H1 (cell line): ENCODE measurements at regions not wholly inside any gene's neighbourhood (a gene's known extent, or its start where the extent isn't known, plus 50 kb on each side); places are given as distances from the start of the nearest gene placed in this dataset.

Experiments
- CTCF ChIA-PET: fragments of 300-600 bp; sonication (Branson Sonifier 250); formaldehyde crosslinking; loops from one replicate; lab custom pipeline; 2021; ENCODE audit not compliant: partially characterized antibody; lab: Charles Lee
- POLR2A ChIA-PET: fragments of 300-600 bp; sonication (Branson Sonifier 250); formaldehyde crosslinking; loops from one replicate; lab custom pipeline; 2021; ENCODE audit warnings: inconsistent platforms; ENCODE audit not compliant: partially characterized antibody; lab: Charles Lee
- DNase-seq, 2 experiments: peaks; one replicate each; pipeline versions ENCODE4 v3.0.0 to v3.0.0-alpha.2; 2010 to 2022; ENCODE audit warnings: low spot score in 2 of 2, low read depth in 1 of 2, mixed read lengths in 1 of 2
- FAIRE-seq: peaks from 2 replicates; lab custom pipeline; 2011; peaks lifted over from hg19 to GRCh38; lab: Jason Lieb, UNC
- H2AFZ ChIP-seq: 2 replicates; pipeline ENCODE4 v1.8.1; 2012; ENCODE audit warnings: low read length, inconsistent platforms
- H2AK5ac ChIP-seq: 2 replicates; pipeline ENCODE4 v1.6.1; 2013; ENCODE audit warnings: low read depth, low read length
- H2BK120ac ChIP-seq: replicated peaks from 2 replicates; pipeline ENCODE3; 2013; ENCODE audit warnings: low read depth, low read length, inconsistent platforms
- H2BK12ac ChIP-seq: 2 replicates; pipeline ENCODE4 v1.6.1; 2013; ENCODE audit warnings: low read depth, low read length
- H2BK15ac ChIP-seq: 2 replicates; pipeline ENCODE4 v1.6.1; 2013; ENCODE audit warnings: low read length
- H2BK20ac ChIP-seq: 2 replicates; pipeline ENCODE4 v1.6.1; 2013; ENCODE audit warnings: low read length
- H2BK5ac ChIP-seq: 2 replicates; pipeline ENCODE4 v1.6.1; 2013; ENCODE audit warnings: low read depth, low read length
- H3K14ac ChIP-seq: 2 replicates; pipeline ENCODE4 v1.6.1; 2013; ENCODE audit warnings: inconsistent platforms; ENCODE audit not compliant: insufficient read length
- H3K18ac ChIP-seq: 2 replicates; pipeline ENCODE4 v1.6.1; 2013; ENCODE audit warnings: low read length; ENCODE audit errors: extremely low read depth
- H3K23ac ChIP-seq: 2 replicates; pipeline ENCODE4 v1.6.1; 2013; ENCODE audit warnings: inconsistent platforms; ENCODE audit not compliant: insufficient read length
- H3K23me2 ChIP-seq: 2 replicates; pipeline ENCODE4 v1.6.1; 2013; ENCODE audit warnings: low read depth, low read length
- H3K27ac ChIP-seq: 2 replicates; pipeline ENCODE4 v1.6.1; 2011; ENCODE audit warnings: low read depth, low read length, inconsistent platforms
- H3K27me3 ChIP-seq, 4 experiments: replicated peaks in 1 of 4; 1 replicate in 1 of 4; 2 replicates in 3 of 4; pipeline versions ENCODE4 v1.6.1 to v1.8.1; 2011 to 2013; ENCODE audit warnings: low read length in 3 of 4, mild to moderate bottlenecking in 3 of 4, inconsistent platforms in 2 of 4, mixed read lengths in 2 of 4, moderate library complexity in 1 of 4; ENCODE audit not compliant: control insufficient read depth in 3 of 4, insufficient read depth in 3 of 4; ENCODE audit errors: extremely low read depth in 1 of 4
- H3K36me3 ChIP-seq, 4 experiments: 2 replicates each; pipeline versions ENCODE4 v1.6.1 to v1.8.1; 2011 to 2013; ENCODE audit warnings: mild to moderate bottlenecking in 4 of 4, low read length in 3 of 4, moderate library complexity in 2 of 4, control low read depth in 1 of 4, inconsistent platforms in 1 of 4; ENCODE audit not compliant: insufficient read depth in 4 of 4, control insufficient read depth in 2 of 4
- H3K4ac ChIP-seq: replicated peaks from 2 replicates; pipeline ENCODE3; 2013; ENCODE audit warnings: low read length, low read depth, mixed read lengths, inconsistent platforms; ENCODE audit not compliant: insufficient read length
- H3K4me1 ChIP-seq, 4 experiments: replicated peaks in 1 of 4; 1 replicate in 1 of 4; 2 replicates in 3 of 4; pipeline versions ENCODE4 v1.6.1 to v1.8.1; 2011 to 2013; ENCODE audit warnings: low read length in 3 of 4, inconsistent platforms in 2 of 4, mixed read lengths in 1 of 4; ENCODE audit not compliant: insufficient read depth in 4 of 4, control insufficient read depth in 3 of 4
- H3K4me2 ChIP-seq, 2 experiments: 2 replicates each; pipeline versions ENCODE4 v1.6.1 to v1.8.1; 2011 to 2013; ENCODE audit warnings: low read depth in 2 of 2, low read length in 2 of 2, control low read depth in 1 of 2, inconsistent platforms in 1 of 2, mild to moderate bottlenecking in 1 of 2; ENCODE audit not compliant: insufficient read depth in 1 of 2
- H3K4me3 ChIP-seq, 4 experiments: fragments of 200-600, 300-600 bp in 1 of 4; sonication (generic), shearing (Covaris generic), sonication (Bioruptor Twin) in 1 of 4; 2 replicates each; pipeline versions ENCODE4 v1.5.1 to v1.8.1; 2011 to 2016; ENCODE audit warnings: low read length in 4 of 4, low read depth in 3 of 4, control low read depth in 2 of 4, inconsistent platforms in 2 of 4, mild to moderate bottlenecking in 2 of 4, mixed read lengths in 1 of 4, moderate library complexity in 1 of 4; ENCODE audit not compliant: insufficient read depth in 2 of 4; ENCODE audit errors: extremely low read depth in 1 of 4
- H3K56ac ChIP-seq: replicated peaks from 2 replicates; pipeline ENCODE3; 2013; ENCODE audit warnings: low read depth, mild to moderate bottlenecking, mixed read lengths, low read length, inconsistent platforms; ENCODE audit not compliant: insufficient read length
- H3K79me1 ChIP-seq: 2 replicates; pipeline ENCODE4 v1.6.1; 2013; ENCODE audit warnings: low read depth, low read length, control low read depth
- H3K79me2 ChIP-seq, 2 experiments: 2 replicates each; pipeline versions ENCODE4 v1.6.1 to v1.8.1; 2012 to 2013; ENCODE audit warnings: low read length in 2 of 2, mild to moderate bottlenecking in 2 of 2, inconsistent platforms in 1 of 2; ENCODE audit not compliant: insufficient read depth in 2 of 2, control insufficient read depth in 1 of 2
- H3K9ac ChIP-seq, 4 experiments: replicated peaks in 1 of 4; 1 replicate in 1 of 4; 2 replicates in 3 of 4; pipeline versions ENCODE4 v1.6.1 to v1.8.1; 2011 to 2013; ENCODE audit warnings: low read depth in 3 of 4, low read length in 3 of 4, control low read depth in 2 of 4, mild to moderate bottlenecking in 2 of 4, moderate library complexity in 2 of 4, inconsistent platforms in 1 of 4; ENCODE audit errors: extremely low read depth in 1 of 4
- H3K9me3 ChIP-seq, 2 experiments: 2 replicates each; pipeline versions ENCODE4 v1.6.1 to v1.8.1; 2012 to 2013; ENCODE audit warnings: mild to moderate bottlenecking in 2 of 2, moderate library complexity in 2 of 2, control low read depth in 1 of 2, inconsistent platforms in 1 of 2, low read depth in 1 of 2, low read length in 1 of 2, mixed read lengths in 1 of 2; ENCODE audit not compliant: insufficient read depth in 2 of 2
- H4K20me1 ChIP-seq, 2 experiments: replicated peaks in 1 of 2; 2 replicates each; pipeline versions ENCODE3 to v1.8.1; 2011 to 2013; ENCODE audit warnings: inconsistent platforms in 2 of 2, low read length in 2 of 2, mild to moderate bottlenecking in 1 of 2; ENCODE audit not compliant: insufficient read depth in 2 of 2, control insufficient read depth in 1 of 2
- H4K5ac ChIP-seq: 2 replicates; pipeline ENCODE4 v1.6.1; 2013; ENCODE audit warnings: low read length, low read depth, mixed read lengths, inconsistent platforms; ENCODE audit not compliant: insufficient read length
- H4K8ac ChIP-seq: 2 replicates; pipeline ENCODE4 v1.8.0; 2013; ENCODE audit warnings: mild to moderate bottlenecking, moderate library complexity, low read length, inconsistent platforms; ENCODE audit not compliant: insufficient read depth; ENCODE audit errors: extremely low read depth
- H4K91ac ChIP-seq: replicated peaks from 2 replicates; pipeline ENCODE3; 2013; ENCODE audit warnings: low read length, mixed read lengths, inconsistent platforms; ENCODE audit not compliant: insufficient read length
- EGR1 ChIP-seq: IDR thresholded peaks from 2 replicates; pipeline ENCODE4 v1.6.1; 2011; ENCODE audit warnings: low read depth, low read length, borderline replicate concordance
- EZH2 ChIP-seq: fragments of 200-600 bp; sonication (generic); IDR thresholded peaks from 2 replicates; pipeline ENCODE4 v1.7.1; 2012; ENCODE audit warnings: low read depth, mild to moderate bottlenecking, moderate library complexity, low read length, inconsistent platforms; ENCODE audit not compliant: severe bottlenecking
- JUN ChIP-seq: IDR thresholded peaks from 2 replicates; pipeline ENCODE4 v1.6.1; 2011; ENCODE audit warnings: low read depth, mild to moderate bottlenecking, improper control_type of control experiment, low read length
- PHF8 ChIP-seq: fragments of 200-600 bp; sonication (generic); conservative IDR thresholded peaks from 2 replicates; pipeline ENCODE4 v1.7.1; 2012; ENCODE audit warnings: low read depth, mild to moderate bottlenecking, inconsistent platforms, low read length, moderate library complexity
- POLR2AphosphoS5 ChIP-seq: IDR thresholded peaks from 2 replicates; pipeline ENCODE4 v1.6.1; 2011; ENCODE audit warnings: low read depth, low read length
- SP1 ChIP-seq: IDR thresholded peaks from 2 replicates; pipeline ENCODE4 v1.6.1; 2011; ENCODE audit warnings: low read depth, low read length
- TAF1 ChIP-seq: IDR thresholded peaks from 2 replicates; pipeline ENCODE4 v1.6.1; 2011; ENCODE audit warnings: mild to moderate bottlenecking, low read depth, low read length
- TAF7 ChIP-seq: optimal IDR thresholded peaks from 2 replicates; pipeline ENCODE3; 2011; ENCODE audit warnings: low read depth, mild to moderate bottlenecking, inconsistent platforms, low read length, moderate library complexity, borderline replicate concordance
- TCF12 ChIP-seq: IDR thresholded peaks from 2 replicates; pipeline ENCODE4 v1.6.1; 2011; ENCODE audit warnings: low read depth, mild to moderate bottlenecking, low read length
- TEAD4 ChIP-seq: IDR thresholded peaks from 2 replicates; pipeline ENCODE4 v1.6.1; 2012; ENCODE audit warnings: low read depth, low read length, inconsistent platforms, mixed read lengths
- WGBS, 2 experiments: shearing (Covaris generic) in 1 of 2; methylation state at CpG; one replicate each; pipeline versions ENCODE4 v1.1.6 to v1.1.7; 2013 to 2015; ENCODE audit warnings: low lambda C conversion rate in 2 of 2, mixed read lengths in 2 of 2, inconsistent platforms in 1 of 2, low coverage in 1 of 2, missing lambda C conversion rate in 1 of 2; ENCODE audit not compliant: insufficient replicate concordance in 2 of 2, insufficient coverage in 1 of 2, insufficient read length in 1 of 2; ENCODE audit errors: extremely low coverage in 1 of 2, missing lambda C conversion rate in 1 of 2; 5-methylcytosine and 5-hydroxymethylcytosine counted together
- TF ChIP-seq, protein P1 (sequence below): IDR thresholded peaks from 2 replicates; pipeline ENCODE4 v1.6.1; 2012; ENCODE audit warnings: inconsistent platforms
- TF ChIP-seq, protein P2 (sequence below): IDR thresholded peaks from 2 replicates; pipeline ENCODE4 v1.6.1; 2011; ENCODE audit warnings: low read length, improper control_type of control experiment

DNA sequence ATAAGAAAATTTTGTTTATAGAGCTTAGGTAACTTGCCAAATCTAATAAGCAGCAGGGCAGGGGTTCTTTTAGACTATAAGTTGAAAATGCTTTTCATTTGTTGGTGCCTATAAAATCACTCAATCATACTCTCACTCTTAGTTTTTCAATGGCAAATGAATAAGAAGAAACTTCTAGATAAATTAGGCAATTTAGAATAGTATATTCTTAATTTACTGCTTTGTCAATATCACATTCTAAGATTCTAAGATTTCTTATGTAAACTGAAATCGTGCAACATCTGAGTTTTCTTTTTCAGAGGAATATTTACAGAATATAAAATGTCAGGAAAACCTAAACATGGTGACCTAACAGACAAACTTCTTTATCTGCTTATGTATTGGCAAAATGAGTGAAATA, 849.0 kb downstream of the DTWD2 start:
- Histone ChIP-seq H4K91ac (no peak overlapping the region), H3K27me3 (no peaks in the 10 kb centered on the region), H3K4me3 (no peak overlapping the region), H3K23me2 (no peaks in the 10 kb centered on the region), H3K56ac (no peak overlapping the region), H3K14ac (no peak overlapping the region), H3K79me1 (no peaks in the 10 kb centered on the region), H4K5ac (no peak overlapping the region), H3K4ac (no peak overlapping the region), H2AK5ac (no peak overlapping the region), H3K4me2 (no peak overlapping the region), H3K36me3 (no peaks in the 10 kb centered on the region), H2AFZ (no peak overlapping the region), H3K27ac (no peak overlapping the region), H2BK120ac (no peak overlapping the region), H2BK12ac (no peak overlapping the region), H3K9ac (no peak overlapping the region), H3K79me2 (no peaks in the 10 kb centered on the region), H3K9me3 (no peaks in the 10 kb centered on the region), H3K23ac (no peak overlapping the region), H2BK5ac (no peak overlapping the region), H3K18ac (no peak overlapping the region), H4K20me1 (no peaks in the 10 kb centered on the region), H2BK20ac (no peak overlapping the region), H2BK15ac (no peak overlapping the region), H4K8ac (no peak overlapping the region), H3K4me1 (no peaks in the 10 kb centered on the region)
- FAIRE-seq (no peak), DNase-seq (no peak)
- ChIA-PET CTCF (interaction anchor here (1.0 kb wide), 1 partner anchor 164 kb away, joined by 3 read pairs; no protein-coding TSS in a partner anchor), POLR2A (no interaction called here)
- WGBS, 2 experiments = 81% methylated on average over 1 of the region's 1 CpG; no CpG with 5 or more reads in 1 of the 2 experiments
- no peak for TF ChIP-seq TAF1
- TF ChIP-seq SP1 = no peak
- TF ChIP-seq, protein P1, sequence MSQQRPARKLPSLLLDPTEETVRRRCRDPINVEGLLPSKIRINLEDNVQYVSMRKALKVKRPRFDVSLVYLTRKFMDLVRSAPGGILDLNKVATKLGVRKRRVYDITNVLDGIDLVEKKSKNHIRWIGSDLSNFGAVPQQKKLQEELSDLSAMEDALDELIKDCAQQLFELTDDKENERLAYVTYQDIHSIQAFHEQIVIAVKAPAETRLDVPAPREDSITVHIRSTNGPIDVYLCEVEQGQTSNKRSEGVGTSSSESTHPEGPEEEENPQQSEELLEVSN = no peak
- TF ChIP-seq POLR2AphosphoS5 = no peak
- no peak for TF ChIP-seq TCF12
- no peak for TF ChIP-seq EGR1
- TF ChIP-seq, protein P2, sequence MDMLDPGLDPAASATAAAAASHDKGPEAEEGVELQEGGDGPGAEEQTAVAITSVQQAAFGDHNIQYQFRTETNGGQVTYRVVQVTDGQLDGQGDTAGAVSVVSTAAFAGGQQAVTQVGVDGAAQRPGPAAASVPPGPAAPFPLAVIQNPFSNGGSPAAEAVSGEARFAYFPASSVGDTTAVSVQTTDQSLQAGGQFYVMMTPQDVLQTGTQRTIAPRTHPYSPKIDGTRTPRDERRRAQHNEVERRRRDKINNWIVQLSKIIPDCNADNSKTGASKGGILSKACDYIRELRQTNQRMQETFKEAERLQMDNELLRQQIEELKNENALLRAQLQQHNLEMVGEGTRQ = no peak
- TF ChIP-seq TAF7 = no peak
- TF ChIP-seq JUN = no peak
- no peak for TF ChIP-seq EZH2
- no peak for TF ChIP-seq TEAD4
- no peak for TF ChIP-seq PHF8
